ENCODE measurements at regions not wholly inside any gene's neighbourhood (a gene's known extent, or its start where the extent isn't known, plus 50 kb on each side); places are given as distances from the start of the nearest gene placed in this dataset.
"Not testable (repeated sequence)": the region's sequence is repeated elsewhere in the genome, so short reads cannot be mapped to it uniquely, and the experiment has no call there.

GRCh38 chr10:42187501-42188195 lies 450.7 kb downstream of the ZNF33B start:
- TF ChIP-seq CTCF (IDR thresholded peaks at IDR 0.05; ENCODE audit: poor library complexity, severe bottlenecking); POLR2AphosphoS5 (IDR thresholded peaks at IDR 0.05): not testable (repeated sequence)

All from neural cell (in vitro differentiated cells).